Endodermal cell (in vitro differentiated cells): ENCODE measurements at regions not wholly inside any gene's neighbourhood (a gene's known extent, or its start where the extent isn't known, plus 50 kb on each side); places are given as distances from the start of the nearest gene placed in this dataset.

Experiments
- DNase-seq: peaks from one replicate; pipeline ENCODE4 v3.0.0-alpha.2; 2017
- H3K27ac ChIP-seq: 2 replicates; pipeline ENCODE4 v1.5.1; 2013; ENCODE audit warnings: mild to moderate bottlenecking, low read depth, low read length, moderate library complexity
- H3K27me3 ChIP-seq: 2 replicates; pipeline ENCODE4 v1.6.1; 2013; ENCODE audit warnings: mild to moderate bottlenecking, low read length, moderate library complexity; ENCODE audit not compliant: insufficient read depth, control insufficient read depth, poor library complexity, severe bottlenecking
- H3K36me3 ChIP-seq: 2 replicates; pipeline ENCODE4 v1.7.0; 2013; ENCODE audit warnings: mild to moderate bottlenecking, low read length, moderate library complexity; ENCODE audit not compliant: control insufficient read depth, insufficient read depth
- H3K4me1 ChIP-seq: one replicate; pipeline ENCODE4 v1.7.0; 2013; ENCODE audit warnings: low read length; ENCODE audit not compliant: control insufficient read depth, insufficient read depth
- H3K4me3 ChIP-seq: 2 replicates; pipeline ENCODE4 v1.5.1; 2013; ENCODE audit warnings: mild to moderate bottlenecking, low read length, moderate library complexity
- H3K9ac ChIP-seq: 2 replicates; pipeline ENCODE4 v1.6.1; 2013; ENCODE audit warnings: mild to moderate bottlenecking, low read length, moderate library complexity; ENCODE audit not compliant: poor library complexity, severe bottlenecking; ENCODE audit errors: extremely low read depth
- H3K9me3 ChIP-seq: 2 replicates; pipeline ENCODE4 v1.6.1; 2013; ENCODE audit warnings: mild to moderate bottlenecking, low read length, moderate library complexity; ENCODE audit not compliant: control insufficient read depth
- H3K27ac Mint-ChIP-seq: 2 replicates; pipeline ENCODE4 v1.8.0; 2020; ENCODE audit warnings: mixed read lengths
- H3K27me3 Mint-ChIP-seq: 2 replicates; pipeline ENCODE4 v1.8.0; 2021; ENCODE audit warnings: mild to moderate bottlenecking, mixed read lengths; ENCODE audit not compliant: insufficient read depth
- H3K36me3 Mint-ChIP-seq: 2 replicates; pipeline ENCODE4 v1.8.0; 2020; ENCODE audit warnings: low read depth, mixed read lengths
- H3K4me1 Mint-ChIP-seq: 2 replicates; pipeline ENCODE4 v1.8.0; 2020; ENCODE audit warnings: mixed read lengths
- H3K4me3 Mint-ChIP-seq: 2 replicates; pipeline ENCODE4 v1.8.0; 2020; ENCODE audit warnings: mild to moderate bottlenecking, moderate library complexity, mixed read lengths
- H3K9me3 Mint-ChIP-seq: 2 replicates; pipeline ENCODE4 v1.8.0; 2020; ENCODE audit warnings: mild to moderate bottlenecking, mixed read lengths
- CTCF ChIP-seq: fragments of 200-600 bp; sonication (generic); conservative IDR thresholded peaks from 2 replicates; pipeline ENCODE4 v1.5.0; 2021; ENCODE audit warnings: antibody characterized with exemption, mild to moderate bottlenecking
- WGBS, 2 experiments: methylation state at CpG; one replicate each; pipeline versions ENCODE4 v1.1.5 to v1.1.7; 2013; ENCODE audit warnings: missing lambda C conversion rate in 2 of 2, mixed read lengths in 1 of 2; ENCODE audit not compliant: insufficient coverage in 1 of 2, insufficient read length in 1 of 2; 5-methylcytosine and 5-hydroxymethylcytosine counted together

- Mint-ChIP-seq H3K36me3 (no peaks in the 10 kb centered on the region), H3K4me1 (peaks cover 17% of the 10 kb centered on the region), H3K27me3 (peaks cover 3% of the 10 kb centered on the region), H3K9me3 (peaks cover 6% of the 10 kb centered on the region), H3K4me3 (no peak overlapping the region), H3K27ac (no peak overlapping the region)
- no peak for TF ChIP-seq CTCF
- no peak overlapping the region for H3K9ac ChIP-seq
- H3K9me3 ChIP-seq: peaks cover 9% of the 10 kb centered on the region
- no peaks in the 10 kb centered on the region for H3K4me1 ChIP-seq
- no peaks in the 10 kb centered on the region for H3K36me3 ChIP-seq
- no peak for DNase-seq
- 70 to 75% methylated on average over 6 of the region's 6 CpGs for WGBS, 2 experiments
- no peak overlapping the region for H3K4me3 ChIP-seq
- H3K27ac ChIP-seq: no peak overlapping the region
- no peaks in the 10 kb centered on the region for H3K27me3 ChIP-seq
Measured at GRCh38 chr2:16303273-16303577, 362.4 kb downstream of the CYRIA start.

- H3K9me3 ChIP-seq: peaks cover 9% of the 10 kb centered on the region
- 71 to 79% methylated on average over 6 to 11 of the region's 11 CpGs for WGBS, 2 experiments
- DNase-seq: no peak
- Mint-ChIP-seq H3K4me3 (no peak overlapping the region), H3K9me3 (peaks cover 6% of the 10 kb centered on the region), H3K27me3 (peaks cover 3% of the 10 kb centered on the region), H3K4me1 (peaks cover 17% of the 10 kb centered on the region), H3K27ac (no peak overlapping the region), H3K36me3 (no peaks in the 10 kb centered on the region)
- H3K27me3 ChIP-seq: no peaks in the 10 kb centered on the region
- H3K4me1 ChIP-seq: no peaks in the 10 kb centered on the region
- TF ChIP-seq CTCF: no peak
- H3K4me3 ChIP-seq: no peak overlapping the region
- no peaks in the 10 kb centered on the region for H3K36me3 ChIP-seq
- no peak overlapping the region for H3K9ac ChIP-seq
- H3K27ac ChIP-seq: no peak overlapping the region
Measured at GRCh38 chr2:16302431-16303272, 362.3 kb downstream of the MYCN start.

GRCh38 chr2:16301961-16302360, 361.6 kb downstream of the MYCN start:
- Mint-ChIP-seq H3K4me1 (peaks cover 17% of the 10 kb centered on the region), H3K9me3 (peaks cover 6% of the 10 kb centered on the region), H3K27me3 (peaks cover 3% of the 10 kb centered on the region), H3K4me3 (no peak overlapping the region), H3K27ac (no peak overlapping the region), H3K36me3 (no peaks in the 10 kb centered on the region)
- no peak for DNase-seq
- no peaks in the 10 kb centered on the region for H3K4me1 ChIP-seq
- H3K36me3 ChIP-seq: no peaks in the 10 kb centered on the region
- H3K4me3 ChIP-seq: no peak overlapping the region
- no peaks in the 10 kb centered on the region for H3K27me3 ChIP-seq
- TF ChIP-seq CTCF: no peak
- no peak overlapping the region for H3K27ac ChIP-seq
- 86 to 94% methylated on average over 2 of the region's 2 CpGs for WGBS, 2 experiments
- no peak overlapping the region for H3K9ac ChIP-seq
- H3K9me3 ChIP-seq: peaks cover 9% of the 10 kb centered on the region
